ENCODE measurements at regions not wholly inside any gene's neighbourhood (a gene's known extent, or its start where the extent isn't known, plus 50 kb on each side); places are given as distances from the start of the nearest gene placed in this dataset.
"Not testable (repeated sequence)": the region's sequence is repeated elsewhere in the genome, so short reads cannot be mapped to it uniquely, and the experiment has no call there.

DNA sequence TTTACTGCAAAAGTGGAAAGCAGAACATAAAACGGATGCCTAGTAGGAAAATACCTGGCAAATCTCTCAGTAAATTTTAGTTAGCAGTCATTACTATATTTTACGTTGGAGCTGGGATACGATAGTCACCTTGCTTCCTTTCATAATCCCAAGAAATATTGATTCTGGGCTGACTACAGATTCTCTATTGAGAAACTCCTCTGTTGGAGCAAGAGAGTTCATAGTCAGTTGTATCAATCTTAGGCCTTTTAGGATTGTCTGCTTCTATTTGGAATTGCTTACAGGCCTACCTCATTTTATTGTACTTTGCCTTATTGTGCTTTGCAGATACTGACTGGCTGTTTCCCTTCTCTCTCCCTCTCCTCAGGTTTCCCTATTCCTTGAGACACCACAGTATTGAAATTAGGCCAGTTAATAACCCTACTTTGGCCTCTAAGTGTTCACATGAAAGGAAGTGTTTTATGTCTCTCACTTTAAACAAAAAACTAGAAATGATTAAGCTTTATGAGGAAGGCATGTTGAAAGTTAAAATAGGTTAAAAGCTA is 233.7 kb upstream of the TARS1 start:
- H3K9me3 ChIP-seq: no peaks in the 10 kb centered on the region
- no peaks in the 10 kb centered on the region for H3K27me3 ChIP-seq
- peaks cover 0 to 3% of the 10 kb centered on the region in 2 donors for H3K4me1 ChIP-seq
- H3K27ac ChIP-seq: no peak overlapping the region
- H3K36me3 ChIP-seq: no peaks in the 10 kb centered on the region
- H3K4me3 ChIP-seq: no peak overlapping the region
- intact Hi-C loops (cut with DNase I): no loop called here
- TF ChIP-seq, protein P1, sequence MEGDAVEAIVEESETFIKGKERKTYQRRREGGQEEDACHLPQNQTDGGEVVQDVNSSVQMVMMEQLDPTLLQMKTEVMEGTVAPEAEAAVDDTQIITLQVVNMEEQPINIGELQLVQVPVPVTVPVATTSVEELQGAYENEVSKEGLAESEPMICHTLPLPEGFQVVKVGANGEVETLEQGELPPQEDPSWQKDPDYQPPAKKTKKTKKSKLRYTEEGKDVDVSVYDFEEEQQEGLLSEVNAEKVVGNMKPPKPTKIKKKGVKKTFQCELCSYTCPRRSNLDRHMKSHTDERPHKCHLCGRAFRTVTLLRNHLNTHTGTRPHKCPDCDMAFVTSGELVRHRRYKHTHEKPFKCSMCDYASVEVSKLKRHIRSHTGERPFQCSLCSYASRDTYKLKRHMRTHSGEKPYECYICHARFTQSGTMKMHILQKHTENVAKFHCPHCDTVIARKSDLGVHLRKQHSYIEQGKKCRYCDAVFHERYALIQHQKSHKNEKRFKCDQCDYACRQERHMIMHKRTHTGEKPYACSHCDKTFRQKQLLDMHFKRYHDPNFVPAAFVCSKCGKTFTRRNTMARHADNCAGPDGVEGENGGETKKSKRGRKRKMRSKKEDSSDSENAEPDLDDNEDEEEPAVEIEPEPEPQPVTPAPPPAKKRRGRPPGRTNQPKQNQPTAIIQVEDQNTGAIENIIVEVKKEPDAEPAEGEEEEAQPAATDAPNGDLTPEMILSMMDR (IDR thresholded peaks at IDR 0.05): no peak
- no peak for DNase-seq (ENCODE audit: low spot score in 2 of 2)

DNA sequence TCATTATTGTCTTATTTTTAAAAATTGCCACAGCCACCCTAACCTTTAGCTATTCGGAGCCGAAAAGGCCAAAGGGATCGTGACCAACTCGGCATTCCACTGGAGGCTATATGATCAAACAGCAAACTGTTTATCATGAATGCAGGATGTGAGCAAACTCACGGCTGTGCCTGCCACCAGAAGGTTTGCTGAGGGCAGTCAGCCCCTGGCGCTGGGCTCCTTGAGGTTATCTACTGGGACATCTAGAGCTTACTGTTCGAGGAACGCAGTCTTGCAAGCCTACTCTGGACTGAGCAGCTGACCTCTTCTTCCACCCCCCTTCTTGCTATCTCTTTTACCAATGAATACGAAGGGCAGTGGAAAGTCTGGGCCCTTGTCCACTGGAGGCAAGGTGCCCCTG is 231.5 kb upstream of the TARS1 start:
- intact Hi-C loops (cut with DNase I): no loop called here

DNA sequence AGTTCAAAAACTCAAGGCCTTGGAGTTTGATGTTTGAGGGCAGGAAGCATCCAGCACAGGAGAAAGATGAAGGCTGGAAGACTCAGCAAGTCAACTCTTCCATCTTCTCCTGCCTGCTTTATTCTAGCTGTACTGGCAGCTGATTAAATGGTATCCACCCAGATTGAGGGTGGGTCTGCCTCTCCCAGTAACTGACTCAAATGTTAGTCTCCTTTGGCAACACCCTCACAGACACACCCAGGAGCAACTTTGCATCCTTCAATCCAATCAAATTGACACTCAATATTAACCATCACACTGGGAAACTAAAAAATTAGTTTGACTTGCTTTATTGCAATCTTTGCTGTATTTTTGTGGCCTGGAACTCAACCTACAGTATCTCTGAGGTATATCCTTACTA is 230.5 kb upstream of the TARS1 start:
- H3K4me1 ChIP-seq; H3K9me3 ChIP-seq; H3K36me3 ChIP-seq; H3K27me3 ChIP-seq; H3K4me3 ChIP-seq; intact Hi-C loops (cut with DNase I); DNase-seq (ENCODE audit: low spot score in 2 of 2); H3K27ac ChIP-seq: not testable (repeated sequence)

More for the DNA sequence above, 231.5 kb upstream of the TARS1 start:
- TF ChIP-seq, protein P1 (IDR thresholded peaks at IDR 0.05): no peak
- H3K27me3 ChIP-seq: no peaks in the 10 kb centered on the region
- no peak overlapping the region for H3K27ac ChIP-seq
- DNase-seq (ENCODE audit: low spot score in 2 of 2): no peak
- no peaks in the 10 kb centered on the region for H3K36me3 ChIP-seq
- H3K9me3 ChIP-seq: no peaks in the 10 kb centered on the region
- peaks cover 0 to 6% of the 10 kb centered on the region in 2 donors for H3K4me1 ChIP-seq
- no peak overlapping the region for H3K4me3 ChIP-seq

DNA sequence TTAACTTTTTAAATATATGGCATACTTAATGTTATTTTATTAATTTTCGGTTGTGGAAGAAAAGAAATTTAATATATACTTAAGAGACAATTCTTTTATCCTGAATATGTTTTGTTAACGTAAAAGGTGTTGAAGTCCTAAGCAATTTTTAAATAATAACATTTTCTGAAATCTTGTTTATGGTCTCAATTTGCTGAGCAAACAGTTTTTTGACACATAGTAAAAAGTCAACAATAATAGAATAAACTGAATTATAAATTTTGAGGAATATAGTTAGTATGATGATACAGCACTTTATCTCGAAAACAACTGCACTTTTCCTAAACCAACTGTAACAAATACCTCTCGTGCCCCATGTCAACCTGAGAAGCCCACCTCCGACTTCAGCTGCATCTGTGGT is 229.8 kb upstream of the TARS1 start:
- Histone ChIP-seq H3K4me1 (peaks cover 0 to 3% of the 10 kb centered on the region in 2 donors), H3K27me3 (no peaks in the 10 kb centered on the region)
- intact Hi-C loops (cut with DNase I): no loop called here

DNA sequence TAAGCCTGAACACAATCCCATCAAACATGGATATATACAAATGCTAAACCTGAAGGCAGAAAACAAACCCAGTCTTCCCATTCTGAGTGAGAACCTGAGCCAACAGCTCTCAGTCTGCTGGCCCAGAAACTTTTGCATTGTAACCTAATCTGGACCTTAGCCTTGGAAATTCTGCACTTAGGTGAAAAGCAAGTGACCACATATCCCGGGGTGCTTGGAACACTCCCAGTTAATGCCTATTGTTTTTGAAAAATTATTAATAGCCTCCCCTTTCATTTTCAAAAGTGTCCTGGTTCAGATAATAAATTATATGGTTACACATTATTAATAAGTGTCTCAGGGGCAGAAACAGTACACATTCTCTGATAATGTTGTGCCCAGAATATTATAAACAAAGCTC is 228.3 kb upstream of the TARS1 start:
- TF ChIP-seq, protein P1 (IDR thresholded peaks at IDR 0.05): no peak
- Histone ChIP-seq H3K4me1 (peaks cover 0 to 3% of the 10 kb centered on the region in 2 donors), H3K9me3 (no peaks in the 10 kb centered on the region), H3K27ac (no peak overlapping the region), H3K36me3 (no peaks in the 10 kb centered on the region), H3K4me3 (no peak overlapping the region), H3K27me3 (no peaks in the 10 kb centered on the region)
- intact Hi-C loops (cut with DNase I): no loop called here
- no peak for DNase-seq (ENCODE audit: low spot score in 2 of 2)

More for the DNA sequence above, 229.8 kb upstream of the TARS1 start:
- TF ChIP-seq, protein P1 (IDR thresholded peaks at IDR 0.05): no peak
- H3K27ac ChIP-seq: no peak overlapping the region
- no peaks in the 10 kb centered on the region for H3K36me3 ChIP-seq
- no peak overlapping the region for H3K4me3 ChIP-seq
- DNase-seq (ENCODE audit: low spot score in 2 of 2): no peak
- H3K9me3 ChIP-seq: no peaks in the 10 kb centered on the region

DNA sequence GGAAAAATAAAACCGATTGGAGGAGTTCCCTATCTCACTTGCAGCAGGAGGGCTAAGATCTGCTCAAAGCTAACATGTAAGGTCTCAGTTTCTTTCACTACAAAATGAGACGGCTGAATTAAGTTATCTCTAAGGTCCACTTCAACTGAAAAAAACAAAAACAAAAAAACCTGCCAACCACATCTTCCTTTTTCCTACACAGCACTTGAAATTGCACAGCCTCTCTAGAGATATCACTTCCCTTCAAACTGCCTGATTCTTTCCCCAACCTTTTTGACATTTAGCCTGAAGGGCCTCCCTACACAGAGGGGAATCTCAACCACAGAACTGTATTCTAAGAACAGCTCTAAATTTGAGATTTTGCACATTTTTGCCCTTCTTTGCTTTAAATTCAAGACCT is 227.9 kb upstream of the TARS1 start:
- no peaks in the 10 kb centered on the region for H3K27me3 ChIP-seq

More for the DNA sequence above, 227.9 kb upstream of the TARS1 start:
- Histone ChIP-seq H3K4me3 (no peak overlapping the region), H3K36me3 (no peaks in the 10 kb centered on the region), H3K9me3 (no peaks in the 10 kb centered on the region), H3K4me1 (peaks cover 0 to 3% of the 10 kb centered on the region in 2 donors), H3K27ac (no peak overlapping the region)
- intact Hi-C loops (cut with DNase I): no loop called here
- TF ChIP-seq, protein P1 (IDR thresholded peaks at IDR 0.05): no peak
- no peak for DNase-seq (ENCODE audit: low spot score in 2 of 2)

Data from ascending aorta (tissue), 2 donors.